ENCODE measurements at regions not wholly inside any gene's neighbourhood (a gene's known extent, or its start where the extent isn't known, plus 50 kb on each side); places are given as distances from the start of the nearest gene placed in this dataset.
A peak's percentile ranks its signal among the peaks of the same experiment; 100 is the strongest.

GRCh38 chr3:164927728-164928127 lies 150.6 kb downstream of the SI start:
- in situ Hi-C loops (cut with HindIII; ENCODE audit: low pct_unique_long_range_greater_than_20kb, low sequenced_read_pairs), result no loop called here
- DNase-seq (ENCODE audit: low read depth), result no peak

DNA sequence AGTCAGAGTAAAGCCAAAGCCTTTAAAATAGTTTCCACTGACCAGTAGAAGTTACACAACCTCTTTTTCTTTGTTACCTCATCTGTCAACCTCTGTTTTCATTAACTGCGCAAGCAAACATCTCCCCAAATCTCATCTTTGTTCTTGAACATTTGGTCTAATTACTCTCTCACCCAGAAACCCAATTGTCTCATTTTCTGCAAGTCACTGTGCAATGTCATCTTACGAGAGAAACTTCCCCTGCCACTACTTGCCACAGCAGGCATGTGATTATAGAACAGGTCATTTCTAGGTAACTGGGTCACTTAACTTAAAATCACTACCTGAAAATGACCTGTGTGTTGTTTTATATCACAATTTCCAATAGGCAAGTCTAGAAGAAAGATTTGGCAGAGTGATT lies 159.4 kb downstream of the SI start:
- DNase-seq (ENCODE audit: low read depth), result peak; percentile 42
- in situ Hi-C loops (cut with HindIII; ENCODE audit: low pct_unique_long_range_greater_than_20kb, low sequenced_read_pairs), result no loop called here

DNA sequence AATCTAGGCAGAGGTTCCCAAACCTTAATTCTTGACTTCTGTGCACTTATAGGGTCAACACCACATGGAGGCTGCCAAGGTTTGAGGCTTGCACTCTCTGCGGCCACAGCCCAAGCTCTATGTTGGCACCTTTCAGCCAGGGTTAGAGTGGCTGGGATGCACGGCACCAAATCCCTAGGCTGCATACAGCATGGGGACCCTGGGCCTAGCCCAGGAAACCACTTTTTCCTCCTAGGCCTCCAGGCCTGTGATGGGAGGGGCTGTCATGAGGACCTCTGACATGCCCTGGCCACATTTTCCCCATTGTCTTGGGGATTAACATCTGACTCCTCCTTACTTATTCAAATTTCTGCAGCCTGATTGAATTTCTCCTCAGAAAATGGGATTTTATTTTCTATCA lies 165.4 kb downstream of the SI start:
- in situ Hi-C loops (cut with HindIII; ENCODE audit: low pct_unique_long_range_greater_than_20kb, low sequenced_read_pairs), result no loop called here

GRCh38 chr3:164903820-164904451 lies 174.4 kb downstream of the SI start:
- DNase-seq (ENCODE audit: low read depth), result no peak
- in situ Hi-C loops (cut with HindIII; ENCODE audit: low pct_unique_long_range_greater_than_20kb, low sequenced_read_pairs), result no loop called here

More for the DNA sequence above, 165.4 kb downstream of the SI start:
- DNase-seq (ENCODE audit: low read depth), result no peak

- in situ Hi-C loops (cut with HindIII; ENCODE audit: low pct_unique_long_range_greater_than_20kb, low sequenced_read_pairs), result no loop called here
- DNase-seq (ENCODE audit: low read depth), result no peak
These were observed 181.0 kb downstream of the SI start for GRCh38 chr3:164897342-164897741.

DNA sequence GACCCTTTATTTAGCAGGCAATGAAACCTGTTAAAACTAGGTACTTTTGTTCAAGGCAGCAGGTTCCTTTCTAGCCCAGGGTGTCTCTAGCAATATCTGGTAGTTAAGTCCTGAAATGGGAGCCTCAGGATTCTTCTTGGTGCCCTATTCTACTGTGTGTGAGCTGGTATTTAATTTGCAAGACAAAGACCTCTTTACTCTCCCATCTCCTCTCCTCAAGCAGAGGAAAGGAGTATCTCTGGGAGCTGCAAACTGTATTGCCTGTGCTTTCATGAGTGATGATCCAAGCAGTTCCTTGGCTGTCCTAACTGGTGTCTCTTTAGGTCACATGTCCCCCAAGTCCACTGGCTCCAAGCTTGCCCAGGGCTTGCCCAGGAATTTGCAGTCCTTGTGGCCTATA lies 188.2 kb downstream of the SI start:
- in situ Hi-C loops (cut with HindIII; ENCODE audit: low pct_unique_long_range_greater_than_20kb, low sequenced_read_pairs), result no loop called here
- DNase-seq (ENCODE audit: low read depth), result no peak

- in situ Hi-C loops (cut with HindIII; ENCODE audit: low pct_unique_long_range_greater_than_20kb, low sequenced_read_pairs), result no loop called here
These were observed 195.1 kb downstream of the SI start for GRCh38 chr3:164883171-164883570.

DNA sequence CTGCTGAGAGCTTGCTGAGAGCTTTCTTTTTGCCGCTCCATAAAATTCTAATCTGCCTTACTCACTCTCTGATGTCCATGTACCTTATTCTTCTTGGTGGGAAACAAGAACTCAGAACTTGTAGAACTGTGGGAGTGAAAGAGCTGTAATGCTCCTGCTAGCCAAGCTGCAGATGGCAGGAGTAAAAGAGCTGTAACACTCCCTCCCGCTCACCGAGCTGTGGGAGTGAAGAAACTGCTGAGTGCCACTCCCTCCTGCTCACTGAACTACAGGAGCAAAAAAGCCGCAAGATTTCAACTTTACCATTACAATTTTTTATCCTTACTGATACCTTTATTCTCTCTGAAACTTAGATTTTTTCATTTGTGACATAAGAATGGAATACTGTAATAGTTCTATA lies 199.1 kb downstream of the SI start:
- no peak for DNase-seq (ENCODE audit: low read depth)

More at GRCh38 chr3:164883171-164883570, 195.1 kb downstream of the SI start:
- no peak for DNase-seq (ENCODE audit: low read depth)

DNA sequence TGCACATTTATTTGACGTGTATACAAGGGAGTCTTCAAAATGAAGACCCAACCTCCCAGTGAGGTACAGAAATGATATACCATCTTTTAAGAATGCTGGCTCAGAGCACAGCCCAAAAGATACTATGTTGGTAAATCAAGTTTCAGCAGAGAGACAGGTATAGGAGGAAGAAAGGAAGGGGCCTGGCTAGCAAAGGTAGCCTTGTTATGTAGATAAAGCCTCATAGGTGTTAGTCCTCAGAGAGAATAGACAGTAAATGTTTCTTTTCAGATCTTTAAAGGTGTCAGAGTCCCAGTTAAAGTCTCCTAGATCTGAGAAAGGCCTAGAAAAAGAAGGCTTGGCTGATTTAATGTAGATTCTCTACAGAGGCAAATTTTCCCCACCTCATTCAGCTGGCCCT lies 213.8 kb downstream of the SI start:
- no peak for DNase-seq (ENCODE audit: low read depth)
- in situ Hi-C loops (cut with HindIII; ENCODE audit: low pct_unique_long_range_greater_than_20kb, low sequenced_read_pairs), result no loop called here

More for the DNA sequence above, 199.1 kb downstream of the SI start:
- in situ Hi-C loops (cut with HindIII; ENCODE audit: low pct_unique_long_range_greater_than_20kb, low sequenced_read_pairs), result no loop called here

DNA sequence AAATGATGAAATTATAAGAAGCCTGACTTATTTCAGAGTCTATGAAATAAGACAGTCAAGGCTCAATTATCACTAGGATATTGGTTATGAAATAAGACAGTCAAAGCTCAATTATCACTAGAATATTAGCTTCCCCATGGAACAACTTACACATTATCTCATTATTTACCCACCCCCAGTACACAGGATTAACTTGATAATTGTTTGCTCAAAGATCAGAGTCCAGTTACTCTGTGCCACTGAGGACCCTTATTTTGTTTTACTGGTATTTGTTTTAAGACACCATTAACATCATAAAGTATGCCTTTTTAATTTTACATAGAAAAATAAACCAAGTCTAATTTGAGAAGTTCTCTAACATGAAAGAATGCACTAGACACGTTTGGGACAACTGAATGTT lies 225.4 kb downstream of the SI start:
- DNase-seq (ENCODE audit: low read depth), result no peak

DNA sequence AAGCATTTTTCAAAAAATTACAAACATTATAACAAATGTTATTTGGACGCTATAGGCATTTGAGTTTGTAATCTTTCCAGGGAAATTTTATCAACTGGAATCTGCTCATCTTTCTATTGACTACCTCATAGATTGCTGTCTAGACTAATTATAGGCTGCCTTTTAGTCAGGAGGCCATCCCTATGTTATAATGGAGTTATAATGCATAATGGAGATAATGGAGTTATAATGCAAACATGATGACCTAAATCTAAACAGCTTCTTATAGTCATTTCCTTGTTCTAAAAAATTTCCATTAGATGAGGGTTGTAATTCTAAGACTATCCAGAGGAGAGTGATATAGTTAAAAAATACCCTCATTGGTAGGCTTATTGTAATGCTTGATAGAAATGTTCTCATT lies 226.4 kb downstream of the SI start:
- no peak for DNase-seq (ENCODE audit: low read depth)
- in situ Hi-C loops (cut with HindIII; ENCODE audit: low pct_unique_long_range_greater_than_20kb, low sequenced_read_pairs), result no loop called here

More for the DNA sequence above, 225.4 kb downstream of the SI start:
- in situ Hi-C loops (cut with HindIII; ENCODE audit: low pct_unique_long_range_greater_than_20kb, low sequenced_read_pairs), result no loop called here

GRCh38 chr3:164851204-164851603 lies 227.1 kb downstream of the SI start:
- in situ Hi-C loops (cut with HindIII; ENCODE audit: low pct_unique_long_range_greater_than_20kb, low sequenced_read_pairs), result no loop called here
- no peak for DNase-seq (ENCODE audit: low read depth)

- in situ Hi-C loops (cut with HindIII; ENCODE audit: low pct_unique_long_range_greater_than_20kb, low sequenced_read_pairs), result no loop called here
- DNase-seq (ENCODE audit: low read depth), result no peak
These were observed 229.4 kb downstream of the SI start for GRCh38 chr3:164848923-164849322.

- in situ Hi-C loops (cut with HindIII; ENCODE audit: low pct_unique_long_range_greater_than_20kb, low sequenced_read_pairs), result no loop called here
- DNase-seq (ENCODE audit: low read depth), result no peak
These were observed 232.6 kb downstream of the SI start for GRCh38 chr3:164845739-164846138.

- DNase-seq (ENCODE audit: low read depth), result no peak
- in situ Hi-C loops (cut with HindIII; ENCODE audit: low pct_unique_long_range_greater_than_20kb, low sequenced_read_pairs), result no loop called here
These were observed 246.1 kb downstream of the SI start for GRCh38 chr3:164832216-164832615.

DNA sequence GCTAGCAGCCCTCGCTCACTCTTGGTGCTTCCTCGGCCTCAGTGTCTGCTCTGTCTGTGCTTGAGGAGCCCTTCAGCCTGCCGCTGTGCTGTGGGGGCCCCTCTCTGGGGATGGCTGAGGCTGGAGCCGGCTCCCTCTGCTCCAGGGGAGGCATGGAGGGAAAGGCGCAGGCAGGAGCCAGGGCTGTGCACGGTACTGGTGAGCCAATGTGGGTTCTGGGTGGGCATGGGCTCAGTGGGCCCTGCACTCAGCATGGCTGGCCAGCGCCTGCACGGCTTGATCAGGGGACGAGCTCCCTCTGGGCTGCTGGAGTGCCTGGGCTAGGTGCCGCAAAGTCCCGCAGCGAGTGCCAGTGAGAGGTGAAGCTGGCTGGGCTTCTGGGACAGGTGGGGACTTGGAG lies 260.0 kb downstream of the SI start:
- DNase-seq (ENCODE audit: low read depth), result no peak
- in situ Hi-C loops (cut with HindIII; ENCODE audit: low pct_unique_long_range_greater_than_20kb, low sequenced_read_pairs), result no loop called here

DNA sequence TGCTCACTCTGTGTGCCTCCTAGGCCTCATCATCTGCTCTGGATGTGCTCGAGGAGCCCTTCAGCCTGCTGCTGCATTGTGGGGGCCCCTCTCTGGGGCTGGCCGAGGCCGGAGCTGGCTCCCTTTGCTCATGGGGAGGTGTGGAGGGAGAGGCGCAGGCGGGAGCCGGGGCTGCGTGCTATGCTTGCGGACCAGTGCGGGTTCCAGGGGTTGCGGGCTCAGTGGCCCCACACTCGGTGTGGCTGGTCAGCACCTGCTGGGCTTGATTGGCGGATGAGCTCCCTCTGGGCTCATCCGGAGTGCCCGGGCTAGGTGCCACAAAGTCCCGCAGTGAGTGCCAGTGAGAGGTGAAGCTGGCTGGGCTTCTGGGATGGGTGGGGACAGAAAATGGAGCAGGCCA lies 264.2 kb downstream of the SI start:
- DNase-seq (ENCODE audit: low read depth), result no peak
- in situ Hi-C loops (cut with HindIII; ENCODE audit: low pct_unique_long_range_greater_than_20kb, low sequenced_read_pairs), result no loop called here

DNA sequence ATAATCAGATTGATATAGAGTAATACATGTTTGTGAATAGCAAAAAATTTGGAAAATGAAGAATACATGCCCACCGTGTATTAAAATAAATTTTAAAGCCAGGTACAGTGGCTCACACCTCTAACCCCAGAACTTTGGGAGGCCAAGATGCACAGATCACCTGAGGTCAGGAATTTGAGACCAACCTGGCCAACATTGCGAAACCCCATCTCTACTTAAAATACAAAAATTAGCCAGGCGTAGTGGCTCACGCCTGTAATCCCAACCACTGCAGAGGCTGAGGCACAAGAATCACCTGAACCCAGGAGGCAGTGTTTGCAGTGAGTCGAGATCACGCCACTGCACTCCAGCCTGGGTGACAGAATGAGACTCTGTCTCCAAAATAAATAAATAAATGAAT lies 266.3 kb downstream of the SI start:
- DNase-seq (ENCODE audit: low read depth), result no peak
- in situ Hi-C loops (cut with HindIII; ENCODE audit: low pct_unique_long_range_greater_than_20kb, low sequenced_read_pairs), result no loop called here

- in situ Hi-C loops (cut with HindIII; ENCODE audit: low pct_unique_long_range_greater_than_20kb, low sequenced_read_pairs), result no loop called here
- DNase-seq (ENCODE audit: low read depth), result no peak
These were observed 272.1 kb downstream of the SI start for GRCh38 chr3:164806188-164806587.

- in situ Hi-C loops (cut with HindIII; ENCODE audit: low pct_unique_long_range_greater_than_20kb, low sequenced_read_pairs), result no loop called here
- no peak for DNase-seq (ENCODE audit: low read depth)
These were observed 284.2 kb downstream of the SI start for GRCh38 chr3:164794099-164794498.

- in situ Hi-C loops (cut with HindIII; ENCODE audit: low pct_unique_long_range_greater_than_20kb, low sequenced_read_pairs), result no loop called here
- DNase-seq (ENCODE audit: low read depth), result no peak
These were observed 287.0 kb downstream of the SI start for GRCh38 chr3:164791263-164791662.

All from Caki2 (cell line).